ENCODE measurements at regions not wholly inside any gene's neighbourhood (a gene's known extent, or its start where the extent isn't known, plus 50 kb on each side); places are given as distances from the start of the nearest gene placed in this dataset.

DNA sequence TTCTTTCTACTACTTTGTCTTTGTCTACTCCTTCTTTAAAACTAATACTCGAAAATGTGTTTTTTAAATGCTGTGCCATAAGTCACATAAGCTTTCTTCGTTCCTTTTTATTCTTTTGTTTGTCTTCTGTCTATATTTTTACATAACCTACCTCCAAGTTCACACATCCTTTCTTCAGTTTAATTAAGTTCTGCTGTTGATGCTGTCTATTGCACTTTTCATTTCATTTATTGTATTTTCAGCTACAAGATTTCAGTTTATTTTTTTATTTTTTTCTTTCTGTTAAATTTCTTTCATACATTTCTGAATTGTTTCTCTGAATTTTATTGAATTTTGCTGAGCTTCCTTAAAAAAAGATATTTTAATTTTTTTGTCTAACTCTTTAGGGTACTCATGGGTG lies 878.2 kb downstream of the MAT2B start (continued):
- TF ChIP-seq FOXA1 (IDR thresholded peaks at IDR 0.05) (no peak), FOXA1 (CRISPR knock-in tag; IDR thresholded peaks at IDR 0.05) (no peak), RELA (CRISPR knock-in tag; IDR thresholded peaks at IDR 0.05) (no peak)

DNA sequence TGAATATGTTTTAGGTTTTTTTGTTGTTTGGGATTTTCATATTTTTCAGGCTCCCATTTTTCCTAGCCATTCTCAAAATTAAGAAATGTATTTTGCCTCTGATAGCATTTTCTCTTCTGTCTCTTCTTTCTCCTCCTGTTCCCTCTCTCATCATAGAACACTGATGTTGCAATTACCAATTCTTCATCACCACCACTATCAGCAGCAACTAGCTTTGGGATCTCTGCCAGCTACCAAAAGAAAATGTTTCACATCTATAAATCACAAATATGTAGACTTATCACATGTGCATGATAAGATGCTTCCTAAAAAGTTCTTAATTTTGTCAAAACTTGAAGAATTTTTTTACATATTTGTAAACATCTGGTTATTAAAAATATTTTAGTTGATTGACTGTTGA lies 887.1 kb downstream of the MAT2B start:
- H3K79me2 ChIP-seq (ENCODE audit: insufficient read depth, low read length), result no peaks in the 10 kb centered on the region
- no TSS peak for BruUV-seq (replicated peaks)
- CTCF ChIA-PET (ENCODE audit: low intra/inter-chr PET ratio, low total read pairs), result no interaction called here
- DNase-seq (ENCODE audit: low spot score) (no peak), FAIRE-seq (no peak), ATAC-seq (no peak)
- H3K9ac ChIP-seq (ENCODE audit: insufficient read depth, low read depth, low read length), result no peak overlapping the region
- H2AFZ ChIP-seq (ENCODE audit: low read length), result no peak overlapping the region
- POLR2A ChIA-PET, result no interaction called here
- no peak overlapping the region for H3K27ac ChIP-seq (ENCODE audit: extremely low read length, insufficient read depth, low read length)
- no peak overlapping the region for H3K4me3 ChIP-seq (replicated peaks in 1 of 3; ENCODE audit: insufficient read depth in 1 of 3, low read depth in 2 of 3, low read length in 3 of 3)
- no peaks in the 10 kb centered on the region for H3K36me3 ChIP-seq (replicated peaks in 1 of 2; ENCODE audit: control insufficient read depth in 1 of 2, insufficient read depth in 2 of 2, low read length in 2 of 2)
- no peaks in the 10 kb centered on the region for H3K4me1 ChIP-seq (ENCODE audit: insufficient read depth, low read length)
- H3K27me3 ChIP-seq (ENCODE audit: control insufficient read depth in 1 of 2, insufficient read depth in 2 of 2, low read length in 2 of 2), result no peaks in the 10 kb centered on the region
- intact Hi-C loops (cut with micrococcal nuclease; ENCODE audit: unreplicated experiment), result no loop called here
- peaks cover 35% of the 10 kb centered on the region for H3K9me3 ChIP-seq (ENCODE audit: low read length)
- H3K4me2 ChIP-seq (ENCODE audit: low read depth, low read length), result no peak overlapping the region
- TF ChIP-seq, protein P1, sequence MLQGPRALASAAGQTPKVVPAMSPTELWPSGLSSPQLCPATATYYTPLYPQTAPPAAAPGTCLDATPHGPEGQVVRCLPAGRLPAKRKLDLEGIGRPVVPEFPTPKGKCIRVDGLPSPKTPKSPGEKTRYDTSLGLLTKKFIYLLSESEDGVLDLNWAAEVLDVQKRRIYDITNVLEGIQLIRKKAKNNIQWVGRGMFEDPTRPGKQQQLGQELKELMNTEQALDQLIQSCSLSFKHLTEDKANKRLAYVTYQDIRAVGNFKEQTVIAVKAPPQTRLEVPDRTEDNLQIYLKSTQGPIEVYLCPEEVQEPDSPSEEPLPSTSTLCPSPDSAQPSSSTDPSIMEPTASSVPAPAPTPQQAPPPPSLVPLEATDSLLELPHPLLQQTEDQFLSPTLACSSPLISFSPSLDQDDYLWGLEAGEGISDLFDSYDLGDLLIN (CRISPR knock-in tag; IDR thresholded peaks at IDR 0.05; ENCODE audit: borderline replicate concordance), result no peak
- TF ChIP-seq REXO4 (CRISPR knock-in tag; IDR thresholded peaks at IDR 0.05; ENCODE audit: borderline replicate concordance) (no peak), TFE3 (CRISPR knock-in tag; IDR thresholded peaks at IDR 0.05) (no peak), ZNF44 (CRISPR knock-in tag; IDR thresholded peaks at IDR 0.05) (no peak), TAF15 (IDR thresholded peaks at IDR 0.05; ENCODE audit: low read depth, low read length, poor library complexity, severe bottlenecking) (no peak), SATB2 (CRISPR knock-in tag; IDR thresholded peaks at IDR 0.05) (no peak)
- H4K20me1 ChIP-seq (ENCODE audit: insufficient read depth, low read length), result no peaks in the 10 kb centered on the region
- in situ Hi-C loops (cut with HindIII; ENCODE audit: extremely low pct_ligation_motif_present, low pct_unique_long_range_greater_than_20kb), result no loop called here
